ACHN (cell line): ENCODE measurements at regions not wholly inside any gene's neighbourhood (a gene's known extent, or its start where the extent isn't known, plus 50 kb on each side); places are given as distances from the start of the nearest gene placed in this dataset.
"Not testable (repeated sequence)": the region's sequence is repeated elsewhere in the genome, so short reads cannot be mapped to it uniquely, and the experiment has no call there.

Source experiments
- DNase-seq: peaks from one replicate; pipeline ENCODE4 v3.0.0-alpha.2; 2015
- in situ Hi-C: cut with HindIII; loops from 2 replicates; pipeline ENCODE4 v1.10.0; 2017; ENCODE audit warnings: low sequenced_read_pairs, low pct_ligation_motif_present, low pct_unique_long_range_greater_than_20kb

DNA sequence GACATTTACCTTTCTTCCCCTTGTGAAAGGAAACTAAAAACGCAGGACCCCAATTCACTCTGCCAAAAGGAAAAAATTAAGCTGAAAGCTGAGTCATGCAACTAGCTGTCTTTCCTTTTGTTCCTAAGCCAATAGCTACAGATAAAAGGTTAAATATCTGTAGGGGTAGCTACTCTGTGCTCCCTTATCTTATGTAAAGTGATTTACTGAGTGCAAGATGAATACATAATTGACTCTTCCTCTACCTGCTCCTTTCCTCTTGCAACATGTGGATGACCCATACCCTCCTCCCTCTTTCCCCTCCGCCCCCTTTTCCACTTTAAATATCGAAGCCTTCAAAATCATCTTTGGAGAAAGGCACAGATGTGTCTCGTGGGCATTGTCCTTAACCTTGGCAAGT is 68.0 kb upstream of the ZNF157 start:
- no peak for DNase-seq
- in situ Hi-C loops, result no loop called here

DNA sequence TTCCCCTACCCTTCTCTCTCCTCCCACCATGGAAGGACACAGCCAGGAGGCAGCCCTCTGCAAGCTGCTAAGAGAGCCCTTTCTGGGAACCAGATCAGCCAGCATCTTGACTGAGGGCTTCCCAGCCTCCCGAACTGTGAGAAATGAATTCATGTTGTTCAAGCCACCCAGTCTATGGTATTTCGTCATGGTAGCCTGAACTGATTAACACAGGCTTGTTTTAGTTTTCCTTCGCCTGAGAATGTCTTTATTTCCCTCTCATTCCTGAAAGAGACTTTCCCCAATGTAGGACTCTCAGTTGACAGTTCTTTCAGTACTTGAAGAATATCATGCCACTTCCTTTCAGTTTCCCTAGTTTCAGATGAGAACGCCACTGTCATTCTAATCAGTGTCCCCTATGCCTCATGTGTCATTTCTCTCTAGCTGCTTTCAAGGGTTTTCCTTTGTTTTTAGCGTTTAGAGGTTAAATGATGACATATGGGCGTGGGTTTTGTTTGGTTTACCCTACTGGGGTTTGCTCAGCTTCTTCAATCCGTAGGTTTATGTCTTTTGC is 63.8 kb upstream of the ZNF157 start:
- DNase-seq, in situ Hi-C loops: not testable (repeated sequence)

DNA sequence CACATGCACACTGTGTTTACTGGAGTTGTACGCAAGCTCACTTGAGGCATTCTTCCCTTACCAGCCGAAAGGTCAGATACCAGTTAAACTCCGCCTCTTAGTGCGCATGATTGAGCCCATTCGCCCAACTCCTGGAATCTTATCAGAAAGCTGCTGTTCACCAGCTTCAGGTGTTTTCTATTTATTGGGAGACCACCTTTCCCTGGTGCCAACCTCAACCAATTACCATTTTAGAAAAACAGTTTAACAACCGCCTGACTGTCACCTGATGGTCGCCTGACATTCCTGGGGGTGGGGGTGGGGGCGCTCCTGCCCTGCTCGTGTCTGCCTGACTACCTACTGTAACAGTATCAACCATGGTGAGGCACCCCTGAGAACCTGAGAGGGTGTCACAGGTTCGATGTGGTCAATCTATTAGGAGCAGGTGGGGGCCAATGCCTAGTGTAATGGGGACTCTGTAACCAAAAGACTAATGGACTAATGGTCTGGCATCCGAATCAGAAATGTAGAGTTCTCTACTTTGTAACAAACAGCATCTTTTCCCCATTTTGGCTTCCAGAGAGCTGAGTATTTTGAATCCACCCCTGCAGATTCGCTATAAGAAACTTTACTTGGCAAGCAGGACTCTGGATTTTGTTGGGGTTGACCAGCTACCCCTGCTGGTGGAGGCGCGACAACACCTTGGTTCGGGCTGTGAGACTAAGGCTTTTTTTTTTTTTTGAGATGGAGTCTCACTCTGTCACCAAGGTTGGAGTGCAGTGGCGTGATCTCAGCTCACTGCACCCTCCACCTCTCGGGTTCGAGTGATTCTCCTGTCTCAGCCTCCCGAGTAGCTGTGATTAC is 58.2 kb upstream of the ZNF157 start:
- peak; percentile 38 for DNase-seq
- in situ Hi-C loops, result no loop called here

DNA sequence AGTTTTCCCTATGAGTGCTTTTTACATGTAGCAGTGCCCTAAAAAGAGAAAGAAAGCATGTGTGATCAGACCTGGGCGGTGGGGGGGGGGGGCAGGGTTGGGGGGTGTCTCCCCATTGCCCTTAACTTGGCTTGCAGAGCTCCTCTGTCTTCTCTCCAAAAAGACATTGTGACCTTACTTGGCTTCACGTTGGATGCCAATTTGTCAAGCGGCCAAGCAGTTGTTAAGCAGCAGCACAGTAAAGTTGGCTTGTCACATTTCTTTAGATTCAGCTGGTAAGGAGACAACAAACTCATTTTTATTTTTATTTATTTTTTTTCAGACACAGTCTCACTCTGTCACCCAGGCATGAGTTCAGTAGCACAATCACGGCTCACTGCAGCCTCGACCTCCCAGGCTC is 57.3 kb upstream of the ZNF157 start:
- in situ Hi-C loops, result no loop called here
- DNase-seq, result no peak

DNA sequence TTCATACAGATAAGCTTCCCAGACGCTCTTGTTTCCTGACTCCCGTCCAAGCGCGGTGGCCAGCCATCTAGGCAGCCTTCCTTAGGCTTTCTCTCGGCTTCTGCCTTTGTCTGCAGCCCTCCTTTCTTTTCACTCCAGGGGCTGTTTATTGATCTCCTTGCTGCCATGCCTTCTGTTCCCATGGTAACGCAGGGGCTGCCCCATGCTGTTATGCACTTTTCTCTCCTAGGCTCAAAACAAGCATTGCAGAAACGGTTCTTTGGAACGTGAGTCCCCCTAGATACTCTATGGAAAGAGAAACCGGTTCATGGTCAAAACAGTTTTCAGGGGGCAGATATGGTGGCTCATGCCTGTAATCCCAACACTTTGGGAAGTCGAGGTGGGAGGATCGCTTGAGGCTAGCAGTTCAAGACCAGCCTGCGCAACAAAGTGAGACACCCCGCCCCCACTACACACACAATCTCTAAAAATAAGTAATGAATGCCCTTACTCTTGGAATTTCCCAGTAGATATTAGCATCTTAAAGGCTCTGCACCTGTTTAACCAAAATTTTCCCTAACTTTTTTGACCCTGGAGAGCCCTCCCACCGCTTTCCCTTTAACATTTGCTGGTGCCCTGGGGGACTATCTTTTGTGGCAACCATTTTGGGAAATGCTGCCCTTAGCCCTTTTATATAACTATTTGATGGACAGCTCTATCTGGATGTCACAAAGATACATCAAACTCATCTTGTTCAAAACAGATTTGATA is 53.9 kb upstream of the ZNF157 start:
- in situ Hi-C loops, result no loop called here
- no peak for DNase-seq
